Spleen (tissue), 7 donors: ENCODE measurements at regions not wholly inside any gene's neighbourhood (a gene's known extent, or its start where the extent isn't known, plus 50 kb on each side); places are given as distances from the start of the nearest gene placed in this dataset.

ENCODE experiments used
- POLR2A ChIP-seq, 3 donors: fragments of 450-650 bp; IDR thresholded peaks; one replicate each; pipeline ENCODE4 v1.5.1; 2017; ENCODE audit warnings: antibody characterized with exemption in 3 of 3, mild to moderate bottlenecking in 1 of 3
- TF ChIP-seq, protein P1 (sequence below), 11 experiments: fragments of 200-600 bp in 7 of 11; fragments of 450-650 bp in 4 of 11; sonication (generic) in 4 of 11; IDR thresholded peaks in 8 of 11; conservative IDR thresholded peaks in 3 of 11; 1 replicate in 7 of 11; 2 replicates in 4 of 11; pipeline versions ENCODE4 v1.4.0 to v1.8.0; 2016 to 2021; ENCODE audit warnings: antibody characterized with exemption in 11 of 11, inconsistent platforms in 4 of 11, mild to moderate bottlenecking in 1 of 11
- donor health status: DM: no; HTN: no; CAD: no; lungs with moderate emphysema.
- donor health status: DM: no; HTN: no; CAD: no.
- donor health status: DM: no; HTN: no; CAD: no.

DNA sequence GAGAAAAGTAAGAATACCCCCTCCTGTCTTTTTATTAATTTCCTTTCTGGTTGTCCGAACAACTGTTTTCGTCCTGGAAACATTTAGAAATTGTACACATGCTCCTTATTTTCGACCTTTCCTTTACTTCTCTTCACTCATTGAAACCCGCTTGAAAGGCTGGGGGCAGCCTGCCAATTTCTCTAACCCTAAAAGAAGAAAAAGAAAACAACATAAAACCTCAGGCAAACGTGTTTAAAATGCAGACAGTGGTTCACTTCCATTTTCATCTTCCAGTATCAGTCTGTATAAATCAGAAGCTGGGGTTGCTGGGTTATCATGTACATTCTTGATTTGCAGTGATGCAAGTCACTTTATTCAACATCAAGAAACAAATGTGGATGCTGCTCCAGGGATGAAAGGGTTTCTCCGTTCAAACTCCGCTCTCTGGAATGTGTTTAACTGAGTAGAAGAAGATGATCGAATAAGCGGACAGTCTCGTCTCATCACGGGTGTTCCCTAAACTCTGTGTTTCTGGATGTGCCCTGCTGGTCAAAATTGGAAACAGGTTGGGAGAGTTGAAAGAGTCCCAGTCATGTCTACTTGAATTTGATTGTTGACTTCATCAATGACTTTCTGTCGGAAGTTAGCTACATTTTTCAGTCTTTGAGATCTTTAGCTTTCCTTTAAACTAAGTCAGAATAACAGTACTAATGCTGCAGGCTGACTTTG is 1042.2 kb downstream of the BCL11B start:
- TF ChIP-seq, protein P1, sequence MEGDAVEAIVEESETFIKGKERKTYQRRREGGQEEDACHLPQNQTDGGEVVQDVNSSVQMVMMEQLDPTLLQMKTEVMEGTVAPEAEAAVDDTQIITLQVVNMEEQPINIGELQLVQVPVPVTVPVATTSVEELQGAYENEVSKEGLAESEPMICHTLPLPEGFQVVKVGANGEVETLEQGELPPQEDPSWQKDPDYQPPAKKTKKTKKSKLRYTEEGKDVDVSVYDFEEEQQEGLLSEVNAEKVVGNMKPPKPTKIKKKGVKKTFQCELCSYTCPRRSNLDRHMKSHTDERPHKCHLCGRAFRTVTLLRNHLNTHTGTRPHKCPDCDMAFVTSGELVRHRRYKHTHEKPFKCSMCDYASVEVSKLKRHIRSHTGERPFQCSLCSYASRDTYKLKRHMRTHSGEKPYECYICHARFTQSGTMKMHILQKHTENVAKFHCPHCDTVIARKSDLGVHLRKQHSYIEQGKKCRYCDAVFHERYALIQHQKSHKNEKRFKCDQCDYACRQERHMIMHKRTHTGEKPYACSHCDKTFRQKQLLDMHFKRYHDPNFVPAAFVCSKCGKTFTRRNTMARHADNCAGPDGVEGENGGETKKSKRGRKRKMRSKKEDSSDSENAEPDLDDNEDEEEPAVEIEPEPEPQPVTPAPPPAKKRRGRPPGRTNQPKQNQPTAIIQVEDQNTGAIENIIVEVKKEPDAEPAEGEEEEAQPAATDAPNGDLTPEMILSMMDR (IDR thresholded peaks at IDR 0.05 in 8 of 11, conservative IDR thresholded peaks at IDR 0.05 in 3 of 11), result no peak
- TF ChIP-seq POLR2A (IDR thresholded peaks at IDR 0.05), result no peak
